H1 (cell line): ENCODE measurements at regions not wholly inside any gene's neighbourhood (a gene's known extent, or its start where the extent isn't known, plus 50 kb on each side); places are given as distances from the start of the nearest gene placed in this dataset.
"Not testable (repeated sequence)": the region's sequence is repeated elsewhere in the genome, so short reads cannot be mapped to it uniquely, and the experiment has no call there.

Source experiments
- CTCF ChIA-PET: fragments of 300-600 bp; sonication (Branson Sonifier 250); formaldehyde crosslinking; loops from one replicate; lab custom pipeline; 2021; ENCODE audit not compliant: partially characterized antibody; lab: Charles Lee
- POLR2A ChIA-PET: fragments of 300-600 bp; sonication (Branson Sonifier 250); formaldehyde crosslinking; loops from one replicate; lab custom pipeline; 2021; ENCODE audit warnings: inconsistent platforms; ENCODE audit not compliant: partially characterized antibody; lab: Charles Lee
- DNase-seq, 2 experiments: peaks; one replicate each; pipeline versions ENCODE4 v3.0.0 to v3.0.0-alpha.2; 2010 to 2022; ENCODE audit warnings: low spot score in 2 of 2, low read depth in 1 of 2, mixed read lengths in 1 of 2
- FAIRE-seq: peaks from 2 replicates; lab custom pipeline; 2011; peaks lifted over from hg19 to GRCh38; lab: Jason Lieb, UNC
- H2AFZ ChIP-seq: 2 replicates; pipeline ENCODE4 v1.8.1; 2012; ENCODE audit warnings: low read length, inconsistent platforms
- H2AK5ac ChIP-seq: 2 replicates; pipeline ENCODE4 v1.6.1; 2013; ENCODE audit warnings: low read depth, low read length
- H2BK120ac ChIP-seq: replicated peaks from 2 replicates; pipeline ENCODE3; 2013; ENCODE audit warnings: low read depth, low read length, inconsistent platforms
- H2BK12ac ChIP-seq: 2 replicates; pipeline ENCODE4 v1.6.1; 2013; ENCODE audit warnings: low read depth, low read length
- H2BK15ac ChIP-seq: 2 replicates; pipeline ENCODE4 v1.6.1; 2013; ENCODE audit warnings: low read length
- H2BK20ac ChIP-seq: 2 replicates; pipeline ENCODE4 v1.6.1; 2013; ENCODE audit warnings: low read length
- H2BK5ac ChIP-seq: 2 replicates; pipeline ENCODE4 v1.6.1; 2013; ENCODE audit warnings: low read depth, low read length
- H3K14ac ChIP-seq: 2 replicates; pipeline ENCODE4 v1.6.1; 2013; ENCODE audit warnings: inconsistent platforms; ENCODE audit not compliant: insufficient read length
- H3K18ac ChIP-seq: 2 replicates; pipeline ENCODE4 v1.6.1; 2013; ENCODE audit warnings: low read length; ENCODE audit errors: extremely low read depth
- H3K23ac ChIP-seq: 2 replicates; pipeline ENCODE4 v1.6.1; 2013; ENCODE audit warnings: inconsistent platforms; ENCODE audit not compliant: insufficient read length
- H3K23me2 ChIP-seq: 2 replicates; pipeline ENCODE4 v1.6.1; 2013; ENCODE audit warnings: low read depth, low read length
- H3K27ac ChIP-seq: 2 replicates; pipeline ENCODE4 v1.6.1; 2011; ENCODE audit warnings: low read depth, low read length, inconsistent platforms
- H3K27me3 ChIP-seq, 4 experiments: replicated peaks in 1 of 4; 1 replicate in 1 of 4; 2 replicates in 3 of 4; pipeline versions ENCODE4 v1.6.1 to v1.8.1; 2011 to 2013; ENCODE audit warnings: low read length in 3 of 4, mild to moderate bottlenecking in 3 of 4, inconsistent platforms in 2 of 4, mixed read lengths in 2 of 4, moderate library complexity in 1 of 4; ENCODE audit not compliant: control insufficient read depth in 3 of 4, insufficient read depth in 3 of 4; ENCODE audit errors: extremely low read depth in 1 of 4
- H3K36me3 ChIP-seq, 4 experiments: 2 replicates each; pipeline versions ENCODE4 v1.6.1 to v1.8.1; 2011 to 2013; ENCODE audit warnings: mild to moderate bottlenecking in 4 of 4, low read length in 3 of 4, moderate library complexity in 2 of 4, control low read depth in 1 of 4, inconsistent platforms in 1 of 4; ENCODE audit not compliant: insufficient read depth in 4 of 4, control insufficient read depth in 2 of 4
- H3K4ac ChIP-seq: replicated peaks from 2 replicates; pipeline ENCODE3; 2013; ENCODE audit warnings: low read length, low read depth, mixed read lengths, inconsistent platforms; ENCODE audit not compliant: insufficient read length
- H3K4me1 ChIP-seq, 4 experiments: replicated peaks in 1 of 4; 1 replicate in 1 of 4; 2 replicates in 3 of 4; pipeline versions ENCODE4 v1.6.1 to v1.8.1; 2011 to 2013; ENCODE audit warnings: low read length in 3 of 4, inconsistent platforms in 2 of 4, mixed read lengths in 1 of 4; ENCODE audit not compliant: insufficient read depth in 4 of 4, control insufficient read depth in 3 of 4
- H3K4me2 ChIP-seq, 2 experiments: 2 replicates each; pipeline versions ENCODE4 v1.6.1 to v1.8.1; 2011 to 2013; ENCODE audit warnings: low read depth in 2 of 2, low read length in 2 of 2, control low read depth in 1 of 2, inconsistent platforms in 1 of 2, mild to moderate bottlenecking in 1 of 2; ENCODE audit not compliant: insufficient read depth in 1 of 2
- H3K4me3 ChIP-seq, 4 experiments: fragments of 200-600, 300-600 bp in 1 of 4; sonication (generic), shearing (Covaris generic), sonication (Bioruptor Twin) in 1 of 4; 2 replicates each; pipeline versions ENCODE4 v1.5.1 to v1.8.1; 2011 to 2016; ENCODE audit warnings: low read length in 4 of 4, low read depth in 3 of 4, control low read depth in 2 of 4, inconsistent platforms in 2 of 4, mild to moderate bottlenecking in 2 of 4, mixed read lengths in 1 of 4, moderate library complexity in 1 of 4; ENCODE audit not compliant: insufficient read depth in 2 of 4; ENCODE audit errors: extremely low read depth in 1 of 4
- H3K56ac ChIP-seq: replicated peaks from 2 replicates; pipeline ENCODE3; 2013; ENCODE audit warnings: low read depth, mild to moderate bottlenecking, mixed read lengths, low read length, inconsistent platforms; ENCODE audit not compliant: insufficient read length
- H3K79me1 ChIP-seq: 2 replicates; pipeline ENCODE4 v1.6.1; 2013; ENCODE audit warnings: low read depth, low read length, control low read depth
- H3K79me2 ChIP-seq, 2 experiments: 2 replicates each; pipeline versions ENCODE4 v1.6.1 to v1.8.1; 2012 to 2013; ENCODE audit warnings: low read length in 2 of 2, mild to moderate bottlenecking in 2 of 2, inconsistent platforms in 1 of 2; ENCODE audit not compliant: insufficient read depth in 2 of 2, control insufficient read depth in 1 of 2
- H3K9ac ChIP-seq, 4 experiments: replicated peaks in 1 of 4; 1 replicate in 1 of 4; 2 replicates in 3 of 4; pipeline versions ENCODE4 v1.6.1 to v1.8.1; 2011 to 2013; ENCODE audit warnings: low read depth in 3 of 4, low read length in 3 of 4, control low read depth in 2 of 4, mild to moderate bottlenecking in 2 of 4, moderate library complexity in 2 of 4, inconsistent platforms in 1 of 4; ENCODE audit errors: extremely low read depth in 1 of 4
- H3K9me3 ChIP-seq, 2 experiments: 2 replicates each; pipeline versions ENCODE4 v1.6.1 to v1.8.1; 2012 to 2013; ENCODE audit warnings: mild to moderate bottlenecking in 2 of 2, moderate library complexity in 2 of 2, control low read depth in 1 of 2, inconsistent platforms in 1 of 2, low read depth in 1 of 2, low read length in 1 of 2, mixed read lengths in 1 of 2; ENCODE audit not compliant: insufficient read depth in 2 of 2
- H4K20me1 ChIP-seq, 2 experiments: replicated peaks in 1 of 2; 2 replicates each; pipeline versions ENCODE3 to v1.8.1; 2011 to 2013; ENCODE audit warnings: inconsistent platforms in 2 of 2, low read length in 2 of 2, mild to moderate bottlenecking in 1 of 2; ENCODE audit not compliant: insufficient read depth in 2 of 2, control insufficient read depth in 1 of 2
- H4K5ac ChIP-seq: 2 replicates; pipeline ENCODE4 v1.6.1; 2013; ENCODE audit warnings: low read length, low read depth, mixed read lengths, inconsistent platforms; ENCODE audit not compliant: insufficient read length
- H4K8ac ChIP-seq: 2 replicates; pipeline ENCODE4 v1.8.0; 2013; ENCODE audit warnings: mild to moderate bottlenecking, moderate library complexity, low read length, inconsistent platforms; ENCODE audit not compliant: insufficient read depth; ENCODE audit errors: extremely low read depth
- H4K91ac ChIP-seq: replicated peaks from 2 replicates; pipeline ENCODE3; 2013; ENCODE audit warnings: low read length, mixed read lengths, inconsistent platforms; ENCODE audit not compliant: insufficient read length
- WGBS, 2 experiments: shearing (Covaris generic) in 1 of 2; methylation state at CpG; one replicate each; pipeline versions ENCODE4 v1.1.6 to v1.1.7; 2013 to 2015; ENCODE audit warnings: low lambda C conversion rate in 2 of 2, mixed read lengths in 2 of 2, inconsistent platforms in 1 of 2, low coverage in 1 of 2, missing lambda C conversion rate in 1 of 2; ENCODE audit not compliant: insufficient replicate concordance in 2 of 2, insufficient coverage in 1 of 2, insufficient read length in 1 of 2; ENCODE audit errors: extremely low coverage in 1 of 2, missing lambda C conversion rate in 1 of 2; 5-methylcytosine and 5-hydroxymethylcytosine counted together

GRCh38 chr21:35590284-35590683, 470.0 kb downstream of the SETD4 start:
- H4K91ac ChIP-seq, H2BK12ac ChIP-seq, CTCF ChIA-PET: not testable (repeated sequence)

More at GRCh38 chr21:35590284-35590683, 470.0 kb downstream of the SETD4 start:
- H3K27ac ChIP-seq, H2AFZ ChIP-seq, H3K9me3 ChIP-seq, H4K8ac ChIP-seq, H3K9ac ChIP-seq, POLR2A ChIA-PET, H2BK15ac ChIP-seq, H3K4me1 ChIP-seq, H2BK5ac ChIP-seq, H3K18ac ChIP-seq, H4K20me1 ChIP-seq, H3K79me2 ChIP-seq, H3K23me2 ChIP-seq, DNase-seq, H2BK120ac ChIP-seq, H3K4me2 ChIP-seq, H4K5ac ChIP-seq, H3K4me3 ChIP-seq, FAIRE-seq, H3K14ac ChIP-seq, H3K23ac ChIP-seq, H3K27me3 ChIP-seq, H3K79me1 ChIP-seq, H3K36me3 ChIP-seq, H2AK5ac ChIP-seq, H3K4ac ChIP-seq, H3K56ac ChIP-seq, H2BK20ac ChIP-seq: not testable (repeated sequence)
- WGBS, 2 experiments: 89% methylated on average over 2 of the region's 3 CpGs; no CpG with 5 or more reads in 1 of the 2 experiments
